Loucy (cell line): ENCODE measurements at regions not wholly inside any gene's neighbourhood (a gene's known extent, or its start where the extent isn't known, plus 50 kb on each side); places are given as distances from the start of the nearest gene placed in this dataset.

Experiments used
- CTCF ChIP-seq: fragments of 200-600 bp; sonication (generic); conservative IDR thresholded peaks from 2 replicates; pipeline ENCODE4 v1.5.1; 2014; ENCODE audit warnings: mild to moderate bottlenecking, antibody characterized with exemption, low read length
- EZH2phosphoT487 ChIP-seq: fragments of 200-600 bp; IDR thresholded peaks from 2 replicates; pipeline ENCODE4 v1.6.1; 2018; ENCODE audit warnings: antibody characterized with exemption, mild to moderate bottlenecking, moderate library complexity, borderline replicate concordance

- TF ChIP-seq CTCF, result no peak
- TF ChIP-seq EZH2phosphoT487, result no peak
Observed at GRCh38 chr6:40645043-40645442, 57.9 kb upstream of the LRFN2 start.
